Neural progenitor cell (in vitro differentiated cells): ENCODE measurements at regions not wholly inside any gene's neighbourhood (a gene's known extent, or its start where the extent isn't known, plus 50 kb on each side); places are given as distances from the start of the nearest gene placed in this dataset.
"Not testable (repeated sequence)": the region's sequence is repeated elsewhere in the genome, so short reads cannot be mapped to it uniquely, and the experiment has no call there.

Experiments used
- DNase-seq: peaks from one replicate; pipeline ENCODE4 v3.0.0-alpha.2; 2016; ENCODE audit warnings: low spot score
- H2AFZ ChIP-seq: fragments of 200-600 bp; sonication (generic); replicated peaks from 2 replicates; pipeline ENCODE4 v1.6.1; 2016; ENCODE audit warnings: antibody characterized with exemption
- H3F3A ChIP-seq: fragments of 200-600 bp; sonication (generic); 2 replicates; pipeline ENCODE4 v1.6.1; 2016; ENCODE audit warnings: antibody characterized with exemption, low read depth
- H3K27ac ChIP-seq: fragments of 200-600 bp; sonication (generic); 2 replicates; pipeline ENCODE4 v1.5.1; 2016; ENCODE audit warnings: mild to moderate bottlenecking
- H3K27me3 ChIP-seq: fragments of 200-600 bp; sonication (generic); 2 replicates; pipeline ENCODE4 v1.6.1; 2016; ENCODE audit warnings: mild to moderate bottlenecking, moderate library complexity
- H3K36me3 ChIP-seq: fragments of 200-600 bp; sonication (generic); 2 replicates; pipeline ENCODE4 v1.5.1; 2016
- H3K4me1 ChIP-seq: fragments of 200-600 bp; sonication (generic); 2 replicates; pipeline ENCODE4 v1.6.1; 2016; ENCODE audit warnings: mixed run types
- H3K4me2 ChIP-seq: fragments of 200-600 bp; sonication (generic); 2 replicates; pipeline ENCODE4 v1.6.1; 2016
- H3K4me3 ChIP-seq: fragments of 200-600 bp; sonication (generic); 2 replicates; pipeline ENCODE4 v1.5.1; 2016
- H3K79me2 ChIP-seq: fragments of 200-600 bp; sonication (generic); 2 replicates; pipeline ENCODE4 v1.6.1; 2016; ENCODE audit warnings: low read depth
- H3K9ac ChIP-seq: fragments of 200-600 bp; sonication (generic); 2 replicates; pipeline ENCODE4 v1.6.1; 2016
- H3K9me3 ChIP-seq: fragments of 200-600 bp; sonication (generic); 2 replicates; pipeline ENCODE4 v1.5.1; 2016; ENCODE audit warnings: low read depth
- H4K20me1 ChIP-seq: fragments of 200-600 bp; sonication (generic); 2 replicates; pipeline ENCODE4 v1.6.1; 2016; ENCODE audit warnings: low read depth
- H3K27ac Mint-ChIP-seq: 3 replicates; pipeline ENCODE4 v1.8.0; 2021; ENCODE audit warnings: mixed read lengths
- H3K27me3 Mint-ChIP-seq: 2 replicates; pipeline ENCODE4 v1.8.0; 2022; ENCODE audit warnings: low read depth, mild to moderate bottlenecking, inconsistent platforms, moderate library complexity, mixed read lengths; ENCODE audit not compliant: insufficient read depth
- H3K36me3 Mint-ChIP-seq: 3 replicates; pipeline ENCODE4 v1.8.0; 2021; ENCODE audit warnings: mixed read lengths
- H3K4me1 Mint-ChIP-seq: 3 replicates; pipeline ENCODE4 v1.8.0; 2021; ENCODE audit warnings: mixed read lengths
- H3K4me3 Mint-ChIP-seq: 3 replicates; pipeline ENCODE4 v1.8.0; 2021; ENCODE audit warnings: mild to moderate bottlenecking, moderate library complexity, mixed read lengths
- H3K9me3 Mint-ChIP-seq: 3 replicates; pipeline ENCODE4 v1.8.0; 2020; ENCODE audit warnings: mixed read lengths
- CTCF ChIP-seq: fragments of 200-600 bp; sonication (generic); IDR thresholded peaks from 2 replicates; pipeline ENCODE4 v1.5.1; 2017; ENCODE audit warnings: antibody characterized with exemption, mild to moderate bottlenecking
- EZH2 ChIP-seq: fragments of 200-600 bp; sonication (generic); IDR thresholded peaks from 2 replicates; pipeline ENCODE4 v1.6.1; 2017; ENCODE audit warnings: antibody characterized with exemption, mild to moderate bottlenecking, moderate library complexity
- EZH2phosphoT487 ChIP-seq: fragments of 200-600 bp; sonication (generic); IDR thresholded peaks from 2 replicates; pipeline ENCODE4 v1.6.1; 2017; ENCODE audit warnings: antibody characterized with exemption

GRCh38 chr18:1304392-1304992 lies 399.8 kb downstream of the ADCYAP1 start:
- DNase-seq: no peak
- TF ChIP-seq EZH2: no peak
- H4K20me1 ChIP-seq: no peaks in the 10 kb centered on the region
- no peaks in the 10 kb centered on the region for H3K27me3 ChIP-seq
- no peak overlapping the region for H3K9ac ChIP-seq
- no peaks in the 10 kb centered on the region for H3K36me3 ChIP-seq
- H3K4me1 Mint-ChIP-seq: no peaks in the 10 kb centered on the region
- H3K36me3 Mint-ChIP-seq: no peaks in the 10 kb centered on the region
- H3K4me3 ChIP-seq: no peak overlapping the region
- H3K79me2 ChIP-seq: no peaks in the 10 kb centered on the region
- H3K9me3 Mint-ChIP-seq: no peaks in the 10 kb centered on the region
- no peaks in the 10 kb centered on the region for H3K9me3 ChIP-seq
- H3K27me3 Mint-ChIP-seq: no peaks in the 10 kb centered on the region
- no peaks in the 10 kb centered on the region for H3F3A ChIP-seq
- H2AFZ ChIP-seq: no peak overlapping the region
- no peak overlapping the region for H3K27ac Mint-ChIP-seq
- no peak overlapping the region for H3K4me2 ChIP-seq
- H3K27ac ChIP-seq: no peak overlapping the region
- H3K4me1 ChIP-seq: no peaks in the 10 kb centered on the region
- H3K4me3 Mint-ChIP-seq: no peak overlapping the region

- Mint-ChIP-seq H3K27ac (no peak overlapping the region), H3K4me1 (no peaks in the 10 kb centered on the region), H3K9me3 (no peaks in the 10 kb centered on the region), H3K36me3 (no peaks in the 10 kb centered on the region), H3K27me3 (no peaks in the 10 kb centered on the region), H3K4me3 (no peak overlapping the region)
- Histone ChIP-seq H3K79me2 (no peaks in the 10 kb centered on the region), H3K9ac (no peak overlapping the region), H3F3A (no peaks in the 10 kb centered on the region), H3K27ac (no peak overlapping the region), H3K4me1 (no peaks in the 10 kb centered on the region), H3K4me3 (no peak overlapping the region), H2AFZ (no peak overlapping the region), H4K20me1 (no peaks in the 10 kb centered on the region), H3K9me3 (no peaks in the 10 kb centered on the region), H3K36me3 (no peaks in the 10 kb centered on the region), H3K27me3 (no peaks in the 10 kb centered on the region), H3K4me2 (no peak overlapping the region)
- no peak for DNase-seq
- TF ChIP-seq EZH2phosphoT487 (no peak), CTCF (no peak), EZH2 (no peak)
These were observed 402.0 kb downstream of the ADCYAP1 start for GRCh38 chr18:1306641-1307040.

DNA sequence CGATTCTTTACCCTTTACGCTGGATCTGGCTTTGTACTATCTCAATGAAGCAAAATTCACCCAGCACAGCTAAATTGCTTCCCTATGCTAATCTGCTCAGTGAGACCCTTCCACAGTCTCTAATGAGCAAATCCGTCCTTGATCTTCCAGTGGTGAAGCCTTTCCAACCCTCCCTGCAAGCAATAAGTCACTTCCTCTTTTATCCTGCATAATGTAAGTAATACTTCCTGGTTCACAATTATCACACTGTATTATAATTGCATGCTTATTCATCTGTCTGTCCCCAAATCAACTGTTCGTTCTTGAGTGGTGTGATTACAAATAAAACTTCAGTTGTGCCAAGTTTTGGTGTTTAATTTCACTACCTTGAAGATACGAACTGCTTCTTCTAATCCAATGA lies 404.0 kb downstream of the ADCYAP1 start:
- no peaks in the 10 kb centered on the region for H3K79me2 ChIP-seq
- H2AFZ ChIP-seq: no peak overlapping the region
- no peak overlapping the region for H3K4me3 ChIP-seq
- no peak for TF ChIP-seq EZH2phosphoT487
- no peak for TF ChIP-seq CTCF
- no peak for TF ChIP-seq EZH2
- no peak overlapping the region for H3K4me2 ChIP-seq
- H3K9ac ChIP-seq: no peak overlapping the region
- no peak overlapping the region for H3K4me3 Mint-ChIP-seq
- no peaks in the 10 kb centered on the region for H3K27me3 ChIP-seq
- H3K27me3 Mint-ChIP-seq: no peaks in the 10 kb centered on the region
- H3K36me3 Mint-ChIP-seq: no peaks in the 10 kb centered on the region
- H3K27ac Mint-ChIP-seq: no peak overlapping the region
- H3F3A ChIP-seq: no peaks in the 10 kb centered on the region
- H3K4me1 ChIP-seq: no peaks in the 10 kb centered on the region
- H3K9me3 ChIP-seq: no peaks in the 10 kb centered on the region
- no peaks in the 10 kb centered on the region for H4K20me1 ChIP-seq
- no peaks in the 10 kb centered on the region for H3K4me1 Mint-ChIP-seq
- no peak for DNase-seq
- H3K27ac ChIP-seq: no peak overlapping the region
- no peaks in the 10 kb centered on the region for H3K9me3 Mint-ChIP-seq
- no peaks in the 10 kb centered on the region for H3K36me3 ChIP-seq

- no peaks in the 10 kb centered on the region for H3K4me1 Mint-ChIP-seq
- H3K9me3 Mint-ChIP-seq: no peaks in the 10 kb centered on the region
- no peaks in the 10 kb centered on the region for H4K20me1 ChIP-seq
These were observed 406.7 kb downstream of the ADCYAP1 start for GRCh38 chr18:1311376-1311775.

DNA sequence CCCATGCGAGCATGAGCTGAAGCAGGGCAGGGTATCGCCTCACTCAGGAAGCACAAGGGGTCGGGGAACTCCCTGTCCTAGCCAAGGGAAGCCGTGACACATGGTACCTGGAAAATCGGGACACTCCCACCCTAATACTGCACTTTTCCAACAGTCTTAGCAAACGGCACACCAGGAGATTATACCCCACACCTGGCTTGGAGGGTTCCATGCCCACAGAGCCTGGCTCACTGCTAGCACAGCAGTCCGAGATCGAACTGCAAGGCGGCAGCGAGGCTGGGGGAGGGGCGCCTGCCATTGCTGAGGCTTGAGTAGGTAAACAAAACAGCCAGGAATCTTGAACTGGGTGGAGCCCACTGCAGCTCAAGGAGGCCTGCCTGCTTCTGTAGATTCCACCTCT lies 430.7 kb downstream of the ADCYAP1 start:
- H3K9me3 Mint-ChIP-seq: peaks cover 13% of the 10 kb centered on the region
- H3K79me2 ChIP-seq, H3K4me3 Mint-ChIP-seq, H3K27me3 Mint-ChIP-seq, H3K4me3 ChIP-seq, H3K27me3 ChIP-seq, H3K9me3 ChIP-seq, H3K9ac ChIP-seq, DNase-seq, H4K20me1 ChIP-seq, H3K36me3 ChIP-seq, H3K27ac ChIP-seq, H2AFZ ChIP-seq, H3K27ac Mint-ChIP-seq, H3K4me2 ChIP-seq, H3K4me1 ChIP-seq, H3K4me1 Mint-ChIP-seq, H3K36me3 Mint-ChIP-seq, H3F3A ChIP-seq: not testable (repeated sequence)

More at GRCh38 chr18:1311376-1311775, 406.7 kb downstream of the ADCYAP1 start:
- Histone ChIP-seq H3K79me2 (no peaks in the 10 kb centered on the region), H3K27me3 (no peaks in the 10 kb centered on the region), H3K36me3 (no peaks in the 10 kb centered on the region), H2AFZ (no peak overlapping the region), H3K9ac (no peak overlapping the region), H3F3A (no peaks in the 10 kb centered on the region), H3K9me3 (no peaks in the 10 kb centered on the region), H3K27ac (no peak overlapping the region), H3K4me3 (no peak overlapping the region), H3K4me2 (no peak overlapping the region), H3K4me1 (no peaks in the 10 kb centered on the region)
- Mint-ChIP-seq H3K27me3 (no peaks in the 10 kb centered on the region), H3K27ac (no peak overlapping the region), H3K4me3 (no peak overlapping the region), H3K36me3 (no peaks in the 10 kb centered on the region)
- no peak for DNase-seq
- no peak for TF ChIP-seq CTCF
- no peak for TF ChIP-seq EZH2phosphoT487
- TF ChIP-seq EZH2: no peak
